GM18873 (cell line): ENCODE measurements at regions not wholly inside any gene's neighbourhood (a gene's known extent, or its start where the extent isn't known, plus 50 kb on each side); places are given as distances from the start of the nearest gene placed in this dataset.

ENCODE experiments used
- ATAC-seq: cut with Tn5 transposase; IDR thresholded peaks from one replicate; pipeline ENCODE4 v1.9.1; 2021; ENCODE audit warnings: mild to moderate bottlenecking, moderate library complexity, moderate number of reproducible peaks; ENCODE audit not compliant: unreplicated experiment, low FRiP score

- no peak for ATAC-seq
Measured at GRCh38 chr1:199177241-199177640, 538.4 kb downstream of the PTPRC start.

- no peak for ATAC-seq
Measured at GRCh38 chr1:199178646-199179045, 539.8 kb downstream of the PTPRC start.

- ATAC-seq: no peak
Measured at GRCh38 chr1:199182186-199182843, 543.5 kb downstream of the PTPRC start.

- ATAC-seq: no peak
Measured at GRCh38 chr1:199184180-199184579, 545.3 kb downstream of the PTPRC start.

- no peak for ATAC-seq
Measured at GRCh38 chr1:199194862-199195261, 556.0 kb downstream of the PTPRC start.

GRCh38 chr1:199197695-199198094, 558.9 kb downstream of the PTPRC start:
- no peak for ATAC-seq

GRCh38 chr1:199202331-199202730, 563.5 kb downstream of the PTPRC start:
- ATAC-seq: no peak

GRCh38 chr1:199204231-199204630, 565.4 kb downstream of the PTPRC start:
- no peak for ATAC-seq

GRCh38 chr1:199205740-199206441, 567.1 kb downstream of the PTPRC start:
- no peak for ATAC-seq

GRCh38 chr1:199208847-199209246, 570.0 kb downstream of the PTPRC start:
- ATAC-seq: no peak

GRCh38 chr1:199218065-199218464, 579.2 kb downstream of the PTPRC start:
- ATAC-seq: no peak

- ATAC-seq: no peak
Measured at GRCh38 chr1:199218533-199218932, 579.7 kb downstream of the PTPRC start.

- ATAC-seq: no peak
Measured at GRCh38 chr1:199220031-199220430, 581.2 kb downstream of the PTPRC start.

- ATAC-seq: no peak
Measured at GRCh38 chr1:199221371-199222150, 582.7 kb downstream of the PTPRC start.

GRCh38 chr1:199223936-199224335, 585.1 kb downstream of the PTPRC start:
- ATAC-seq: no peak

- ATAC-seq: peak; percentile 71
Measured at GRCh38 chr1:199226163-199226562, 587.3 kb downstream of the PTPRC start.

GRCh38 chr1:199242147-199242546, 603.3 kb downstream of the PTPRC start:
- no peak for ATAC-seq

GRCh38 chr1:199242601-199243000, 603.8 kb downstream of the PTPRC start:
- ATAC-seq: no peak

GRCh38 chr1:199243423-199244061, 604.7 kb downstream of the PTPRC start:
- ATAC-seq: peak; percentile 96

- no peak for ATAC-seq
Measured at GRCh38 chr1:199245946-199246345, 607.1 kb downstream of the PTPRC start.

- no peak for ATAC-seq
Measured at GRCh38 chr1:199246716-199247115, 607.9 kb downstream of the PTPRC start.
